Natural killer cell (primary cell): ENCODE measurements at regions not wholly inside any gene's neighbourhood (a gene's known extent, or its start where the extent isn't known, plus 50 kb on each side); places are given as distances from the start of the nearest gene placed in this dataset.

Experiments
- ATAC-seq, 3 donors: fragments of 150-1000 bp in 2 of 3; fragments of 200-7000 bp in 1 of 3; cut with Tn5 transposase; 1 replicate in 1 of 3; 2 replicates in 2 of 3; pipeline ENCODE4 v1.10.0; 2021; ENCODE audit warnings: mild to moderate bottlenecking in 2 of 3, moderate library complexity in 2 of 3
- DNase-seq, 2 donors: peaks; one replicate each; pipeline versions ENCODE4 v3.0.0 to v3.0.0-alpha.2; 2013 to 2021; ENCODE audit warnings: mixed read lengths in 1 of 2
- H3K27ac ChIP-seq: one replicate; pipeline ENCODE4 v1.5.1; 2013; ENCODE audit warnings: mild to moderate bottlenecking, low read length
- H3K27me3 ChIP-seq: one replicate; pipeline ENCODE4 v1.6.1; 2013; ENCODE audit warnings: low read length; ENCODE audit not compliant: control insufficient read depth, insufficient read depth
- H3K36me3 ChIP-seq: one replicate; pipeline ENCODE4 v1.6.1; 2013; ENCODE audit warnings: low read length; ENCODE audit not compliant: control insufficient read depth, insufficient read depth
- H3K4me1 ChIP-seq: one replicate; pipeline ENCODE4 v1.6.1; 2013; ENCODE audit warnings: low read length; ENCODE audit not compliant: control insufficient read depth, insufficient read depth
- H3K4me3 ChIP-seq: one replicate; pipeline ENCODE4 v1.5.1; 2013; ENCODE audit warnings: low read length
- H3K9me3 ChIP-seq: one replicate; pipeline ENCODE4 v1.6.1; 2013; ENCODE audit warnings: low read length; ENCODE audit not compliant: control insufficient read depth, insufficient read depth
- H3K27ac Mint-ChIP-seq, 2 donors: one replicate each; pipeline ENCODE4 v1.8.0; 2022; ENCODE audit warnings: mild to moderate bottlenecking in 2 of 2, mixed read lengths in 2 of 2, moderate library complexity in 1 of 2
- H3K27me3 Mint-ChIP-seq, 2 donors: one replicate each; pipeline ENCODE4 v1.8.0; 2022; ENCODE audit warnings: low read depth in 2 of 2, mixed read lengths in 2 of 2
- H3K36me3 Mint-ChIP-seq: one replicate; pipeline ENCODE4 v1.8.0; 2022; ENCODE audit warnings: mixed read lengths
- H3K4me1 Mint-ChIP-seq, 2 donors: one replicate each; pipeline ENCODE4 v1.8.0; 2022; ENCODE audit warnings: mixed read lengths in 2 of 2
- H3K4me3 Mint-ChIP-seq: one replicate; pipeline ENCODE4 v1.8.0; 2022; ENCODE audit warnings: mild to moderate bottlenecking, moderate library complexity, mixed read lengths
- H3K9me3 Mint-ChIP-seq, 2 donors: one replicate each; pipeline ENCODE4 v1.8.0; 2022; ENCODE audit warnings: mixed read lengths in 2 of 2
- WGBS: methylation state at CpG from one replicate; pipeline ENCODE4 v1.1.7; 2013; ENCODE audit warnings: missing lambda C conversion rate; ENCODE audit not compliant: insufficient coverage; 5-methylcytosine and 5-hydroxymethylcytosine counted together
- intact Hi-C: fragments of 100-400 bp; cut with micrococcal nuclease; formaldehyde crosslinking; loops from one replicate; pipeline ENCODE4 v1.14.2; 2022
- TF ChIP-seq, protein P1 (sequence below): fragments of 200-600 bp; IDR thresholded peaks from one replicate; pipeline ENCODE4 v1.8.0; 2022; ENCODE audit warnings: antibody characterized with exemption

- H3K4me1 ChIP-seq, result no peaks in the 10 kb centered on the region
- no peak overlapping the region for H3K27ac ChIP-seq
- no peaks in the 10 kb centered on the region for H3K36me3 ChIP-seq
- TF ChIP-seq, protein P1, sequence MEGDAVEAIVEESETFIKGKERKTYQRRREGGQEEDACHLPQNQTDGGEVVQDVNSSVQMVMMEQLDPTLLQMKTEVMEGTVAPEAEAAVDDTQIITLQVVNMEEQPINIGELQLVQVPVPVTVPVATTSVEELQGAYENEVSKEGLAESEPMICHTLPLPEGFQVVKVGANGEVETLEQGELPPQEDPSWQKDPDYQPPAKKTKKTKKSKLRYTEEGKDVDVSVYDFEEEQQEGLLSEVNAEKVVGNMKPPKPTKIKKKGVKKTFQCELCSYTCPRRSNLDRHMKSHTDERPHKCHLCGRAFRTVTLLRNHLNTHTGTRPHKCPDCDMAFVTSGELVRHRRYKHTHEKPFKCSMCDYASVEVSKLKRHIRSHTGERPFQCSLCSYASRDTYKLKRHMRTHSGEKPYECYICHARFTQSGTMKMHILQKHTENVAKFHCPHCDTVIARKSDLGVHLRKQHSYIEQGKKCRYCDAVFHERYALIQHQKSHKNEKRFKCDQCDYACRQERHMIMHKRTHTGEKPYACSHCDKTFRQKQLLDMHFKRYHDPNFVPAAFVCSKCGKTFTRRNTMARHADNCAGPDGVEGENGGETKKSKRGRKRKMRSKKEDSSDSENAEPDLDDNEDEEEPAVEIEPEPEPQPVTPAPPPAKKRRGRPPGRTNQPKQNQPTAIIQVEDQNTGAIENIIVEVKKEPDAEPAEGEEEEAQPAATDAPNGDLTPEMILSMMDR, result no peak
- no peak overlapping the region for H3K27ac Mint-ChIP-seq
- intact Hi-C loops, result no loop called here
- H3K4me3 Mint-ChIP-seq, result no peak overlapping the region
- ATAC-seq, result no peak
- peaks cover 0 to 2% of the 10 kb centered on the region in 2 donors for H3K27me3 Mint-ChIP-seq
- no peaks in the 10 kb centered on the region for H3K4me1 Mint-ChIP-seq
- peaks cover 0 to 2% of the 10 kb centered on the region in 2 donors for H3K9me3 Mint-ChIP-seq
- no peak for DNase-seq
- no peaks in the 10 kb centered on the region for H3K36me3 Mint-ChIP-seq
- WGBS, result 94% methylated on average over 3 of the region's 4 CpGs
- H3K27me3 ChIP-seq, result no peaks in the 10 kb centered on the region
- H3K4me3 ChIP-seq, result no peak overlapping the region
- H3K9me3 ChIP-seq, result no peaks in the 10 kb centered on the region
Observed at GRCh38 chr5:37975531-37975930, 135.7 kb upstream of the GDNF start.

- no peaks in the 10 kb centered on the region for H3K4me1 ChIP-seq
- peaks cover 0 to 4% of the 10 kb centered on the region in 2 donors for H3K9me3 Mint-ChIP-seq
- no peak for ATAC-seq
- no peaks in the 10 kb centered on the region for H3K36me3 Mint-ChIP-seq
- H3K27me3 Mint-ChIP-seq, result peaks cover 0 to 2% of the 10 kb centered on the region in 2 donors
- no peaks in the 10 kb centered on the region for H3K9me3 ChIP-seq
- H3K27ac Mint-ChIP-seq, result no peak overlapping the region
- no peaks in the 10 kb centered on the region for H3K27me3 ChIP-seq
- no peaks in the 10 kb centered on the region for H3K4me1 Mint-ChIP-seq
- no peak for DNase-seq
- H3K4me3 ChIP-seq, result no peak overlapping the region
- no CpG with 5 or more reads among the region's 1 CpG for WGBS
- TF ChIP-seq, protein P1, result no peak
- intact Hi-C loops, result no loop called here
- H3K4me3 Mint-ChIP-seq, result no peak overlapping the region
- H3K27ac ChIP-seq, result no peak overlapping the region
- H3K36me3 ChIP-seq, result no peaks in the 10 kb centered on the region
Observed at GRCh38 chr5:37971483-37972024, 131.7 kb upstream of the GDNF start.

GRCh38 chr5:37966871-37967270 lies 127.0 kb upstream of the GDNF start:
- Mint-ChIP-seq H3K36me3 (no peaks in the 10 kb centered on the region), H3K27me3 (peaks cover 0 to 2% of the 10 kb centered on the region in 2 donors), H3K27ac (no peak overlapping the region), H3K4me1 (no peaks in the 10 kb centered on the region), H3K9me3 (peaks cover 2 to 4% of the 10 kb centered on the region in 2 donors), H3K4me3 (no peak overlapping the region)
- no peak for ATAC-seq
- WGBS, result no CpG with 5 or more reads among the region's 1 CpG
- Histone ChIP-seq H3K36me3 (no peaks in the 10 kb centered on the region), H3K4me3 (no peak overlapping the region), H3K27me3 (no peaks in the 10 kb centered on the region), H3K9me3 (no peaks in the 10 kb centered on the region), H3K4me1 (no peaks in the 10 kb centered on the region), H3K27ac (no peak overlapping the region)
- DNase-seq, result no peak
- TF ChIP-seq, protein P1, result no peak
- intact Hi-C loops, result no loop called here

DNA sequence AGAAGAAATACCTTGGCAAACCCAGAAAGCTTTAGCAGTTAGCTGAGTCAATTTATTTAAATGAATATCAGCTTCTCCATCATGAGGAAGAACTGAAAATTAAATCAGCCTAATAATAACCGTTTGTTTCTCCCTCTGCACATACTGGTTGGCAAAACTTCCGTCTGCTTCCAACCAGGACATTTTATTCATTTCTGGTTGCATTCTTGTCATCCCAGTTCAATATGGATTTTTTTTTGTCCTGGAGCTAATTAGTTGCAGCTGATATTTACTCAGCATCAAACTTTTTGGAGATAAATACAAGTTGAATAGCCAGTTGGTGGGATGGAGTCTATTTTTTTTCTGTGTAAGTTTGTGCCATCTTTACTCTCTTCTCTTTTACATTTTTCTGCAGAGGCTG lies 126.5 kb upstream of the GDNF start:
- Histone ChIP-seq H3K36me3 (no peaks in the 10 kb centered on the region), H3K4me3 (no peak overlapping the region), H3K27ac (no peak overlapping the region), H3K9me3 (no peaks in the 10 kb centered on the region), H3K4me1 (no peaks in the 10 kb centered on the region), H3K27me3 (no peaks in the 10 kb centered on the region)
- H3K4me1 Mint-ChIP-seq, result no peaks in the 10 kb centered on the region
- intact Hi-C loops, result no loop called here
- ATAC-seq (no peak), DNase-seq (no peak)
- peaks cover 2 to 4% of the 10 kb centered on the region in 2 donors for H3K9me3 Mint-ChIP-seq
- no peak overlapping the region for H3K4me3 Mint-ChIP-seq
- 84% methylated on average over 2 of the region's 2 CpGs for WGBS
- TF ChIP-seq, protein P1, result no peak
- H3K27me3 Mint-ChIP-seq, result peaks cover 0 to 2% of the 10 kb centered on the region in 2 donors
- no peaks in the 10 kb centered on the region for H3K36me3 Mint-ChIP-seq
- no peak overlapping the region for H3K27ac Mint-ChIP-seq
